Endothelial cell of umbilical vein (primary cell): ENCODE measurements at regions not wholly inside any gene's neighbourhood (a gene's known extent, or its start where the extent isn't known, plus 50 kb on each side); places are given as distances from the start of the nearest gene placed in this dataset.

Source experiments
- BruUV-seq: library from RNA; stranded (reverse); fragments of 400-500 nt; replicated peaks from 2 replicates; lab custom pipeline; 2021; lab: Mats Ljungman, UMichigan
- CTCF ChIA-PET: fragments of 300-600, 350-600 bp; sonication (Branson Sonifier 250); formaldehyde crosslinking; loops from one replicate; lab custom pipeline; 2021; ENCODE audit warnings: antibody characterized with exemption, inconsistent platforms; lab: Charles Lee
- POLR2A ChIA-PET: fragments of 300-600, 350-600 bp; sonication (Branson Sonifier 250); formaldehyde crosslinking; loops from one replicate; lab custom pipeline; 2021; ENCODE audit warnings: antibody characterized with exemption, inconsistent platforms; lab: Charles Lee
- DNase-seq: peaks from one replicate; pipeline ENCODE4 v3.0.0-alpha.2; 2011; ENCODE audit warnings: low read depth, low spot score
- FAIRE-seq: peaks from 2 replicates; lab custom pipeline; 2011; peaks lifted over from hg19 to GRCh38; lab: Jason Lieb, UNC
- H2AFZ ChIP-seq: 2 replicates; pipeline ENCODE4 v1.6.0; 2012; ENCODE audit warnings: low read depth, low read length, control low read depth, inconsistent platforms
- H3K27ac ChIP-seq: 2 replicates; pipeline ENCODE4 v1.5.1; 2011; ENCODE audit warnings: low read depth, mild to moderate bottlenecking, control low read depth, low read length, moderate library complexity; ENCODE audit not compliant: insufficient read depth
- H3K27me3 ChIP-seq, 2 experiments: 2 replicates each; pipeline versions ENCODE4 v1.6.0 to v1.6.1; 2011; ENCODE audit warnings: low read length in 2 of 2, mixed read lengths in 1 of 2; ENCODE audit not compliant: control insufficient read depth in 2 of 2, insufficient read depth in 2 of 2
- H3K36me3 ChIP-seq, 2 experiments: 2 replicates in 1 of 2; 3 replicates in 1 of 2; pipeline ENCODE4 v1.5.1; 2011; ENCODE audit warnings: low read length in 2 of 2, mild to moderate bottlenecking in 1 of 2, moderate library complexity in 1 of 2; ENCODE audit not compliant: control insufficient read depth in 2 of 2, insufficient read depth in 2 of 2; ENCODE audit errors: extremely low read depth in 1 of 2
- H3K4me1 ChIP-seq: 3 replicates; pipeline ENCODE4 v1.5.1; 2011; ENCODE audit warnings: mild to moderate bottlenecking, low read length; ENCODE audit not compliant: control insufficient read depth, insufficient read depth; ENCODE audit errors: extremely low read depth
- H3K4me2 ChIP-seq: 2 replicates; pipeline ENCODE4 v1.6.1; 2011; ENCODE audit warnings: low read length, control low read depth, mixed read lengths; ENCODE audit not compliant: insufficient read depth
- H3K4me3 ChIP-seq, 3 experiments: fragments of 200-600 bp in 1 of 3; sonication (generic), shearing (Covaris generic) in 1 of 3; replicated peaks in 1 of 3; 2 replicates each; pipeline ENCODE4 v1.5.1; 2011 to 2016; ENCODE audit warnings: control low read depth in 3 of 3, low read length in 3 of 3, mild to moderate bottlenecking in 2 of 3, inconsistent platforms in 1 of 3, low read depth in 1 of 3, moderate library complexity in 1 of 3; ENCODE audit not compliant: insufficient read depth in 1 of 3
- H3K79me2 ChIP-seq: 2 replicates; pipeline ENCODE4 v1.6.0; 2012; ENCODE audit warnings: low read length, inconsistent platforms; ENCODE audit not compliant: control insufficient read depth, insufficient read depth
- H3K9ac ChIP-seq: replicated peaks from 2 replicates; pipeline ENCODE3; 2011; ENCODE audit warnings: low read length, control low read depth; ENCODE audit not compliant: insufficient read depth; ENCODE audit errors: extremely low read depth
- H3K9me1 ChIP-seq: replicated peaks from 3 replicates; pipeline ENCODE4 v1.6.0; 2011; ENCODE audit warnings: mild to moderate bottlenecking, low read length; ENCODE audit not compliant: control insufficient read depth, insufficient read depth; ENCODE audit errors: extremely low read depth
- H3K9me3 ChIP-seq: replicated peaks from 2 replicates; pipeline ENCODE4 v1.5.1; 2012; ENCODE audit warnings: low read length, inconsistent platforms; ENCODE audit not compliant: control insufficient read depth, insufficient read depth
- H4K20me1 ChIP-seq: replicated peaks from 2 replicates; pipeline ENCODE3; 2011; ENCODE audit warnings: mild to moderate bottlenecking, low read length; ENCODE audit not compliant: control insufficient read depth, insufficient read depth; ENCODE audit errors: extremely low read depth
- EZH2 ChIP-seq: IDR thresholded peaks from 2 replicates; pipeline ENCODE4 v1.6.1; 2012; ENCODE audit warnings: borderline replicate concordance, low read depth, mild to moderate bottlenecking, moderate library complexity, low read length, inconsistent platforms; ENCODE audit not compliant: severe bottlenecking
- FOS ChIP-seq: IDR thresholded peaks from 2 replicates; pipeline ENCODE4 v1.6.1; 2011; ENCODE audit warnings: mild to moderate bottlenecking, low read length, moderate library complexity, borderline replicate concordance; ENCODE audit not compliant: insufficient read depth
- GATA2 ChIP-seq: IDR thresholded peaks from 2 replicates; pipeline ENCODE4 v1.7.0; 2011; ENCODE audit warnings: low read depth, mild to moderate bottlenecking, moderate library complexity, mixed read lengths, low read length; ENCODE audit not compliant: insufficient read length, insufficient read depth
- JUN ChIP-seq: IDR thresholded peaks from 2 replicates; pipeline ENCODE4 v1.6.1; 2011; ENCODE audit warnings: borderline replicate concordance, low read depth; ENCODE audit not compliant: insufficient read length, insufficient read depth
- MYC ChIP-seq: IDR thresholded peaks from one replicate; pipeline ENCODE4 v1.6.1; 2011; ENCODE audit warnings: mild to moderate bottlenecking, low read depth, low read length
- POLR2A ChIP-seq: IDR thresholded peaks from 2 replicates; pipeline ENCODE4 v1.6.1; 2012; ENCODE audit warnings: low read depth, mild to moderate bottlenecking, control low read depth, low read length
- POLR2AphosphoS5 ChIP-seq: IDR thresholded peaks from 2 replicates; pipeline ENCODE4 v1.6.1; 2012; ENCODE audit warnings: low read depth, mild to moderate bottlenecking, control low read depth, low read length, moderate library complexity; ENCODE audit not compliant: insufficient read depth
- dilution Hi-C: fragments of 300-500 bp; cut with MboI; formaldehyde crosslinking; loops from one replicate; pipeline ENCODE4 v1.15.0; 2019; ENCODE audit warnings: low sequenced_read_pairs; ENCODE audit not compliant: extremely low pct_ligation_motif_present
- intact Hi-C: fragments of 100-400 bp; cut with micrococcal nuclease; formaldehyde crosslinking; loops from one replicate; pipeline ENCODE4 v1.10.0; 2022
- TF ChIP-seq, protein P1 (sequence below): IDR thresholded peaks from 2 replicates; pipeline ENCODE4 v1.6.1; 2011; ENCODE audit not compliant: insufficient read depth, insufficient read length
- TF ChIP-seq, protein P2 (sequence below), 2 donors: IDR thresholded peaks; 1 replicate in 1 of 2; 2 replicates in 1 of 2; pipeline ENCODE4 v1.5.1; 2011; ENCODE audit warnings: low read length in 2 of 2, mild to moderate bottlenecking in 2 of 2, moderate library complexity in 2 of 2, control low read depth in 1 of 2, inconsistent platforms in 1 of 2, low read depth in 1 of 2; ENCODE audit not compliant: insufficient read depth in 1 of 2; ENCODE audit errors: extremely low read depth in 1 of 2

DNA sequence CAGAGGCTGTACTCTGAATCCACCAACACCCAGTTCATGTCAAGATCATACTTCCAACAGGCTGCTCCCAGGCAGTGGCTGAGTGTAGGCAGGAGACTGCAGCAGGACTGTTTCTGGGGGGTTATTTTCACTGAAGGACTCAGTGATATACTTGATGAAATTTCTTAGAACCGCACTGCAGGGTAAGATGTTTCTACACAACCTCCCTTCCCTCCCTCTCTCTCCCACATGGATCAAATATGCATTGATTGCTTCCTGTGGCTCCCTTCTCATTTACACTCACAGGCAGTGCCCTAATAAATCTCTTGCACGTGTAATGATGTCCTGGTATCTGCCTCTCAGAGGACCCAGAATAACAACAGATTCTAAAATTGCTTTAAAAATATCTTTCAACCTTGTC is 251.3 kb upstream of the CCDC179 start:
- Histone ChIP-seq H3K9me1 (no peaks in the 10 kb centered on the region), H3K4me3 (no peak overlapping the region), H3K9me3 (no peaks in the 10 kb centered on the region), H3K36me3 (no peaks in the 10 kb centered on the region), H3K79me2 (no peaks in the 10 kb centered on the region), H3K9ac (no peak overlapping the region), H3K4me1 (peaks cover 3% of the 10 kb centered on the region), H4K20me1 (no peaks in the 10 kb centered on the region), H3K27ac (no peak overlapping the region), H2AFZ (no peak overlapping the region), H3K27me3 (no peaks in the 10 kb centered on the region), H3K4me2 (no peak overlapping the region)
- TF ChIP-seq JUN, result no peak
- TF ChIP-seq MYC, result no peak
- TF ChIP-seq POLR2AphosphoS5, result no peak
- TF ChIP-seq, protein P1, sequence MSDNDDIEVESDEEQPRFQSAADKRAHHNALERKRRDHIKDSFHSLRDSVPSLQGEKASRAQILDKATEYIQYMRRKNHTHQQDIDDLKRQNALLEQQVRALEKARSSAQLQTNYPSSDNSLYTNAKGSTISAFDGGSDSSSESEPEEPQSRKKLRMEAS, result no peak
- TF ChIP-seq, protein P2, sequence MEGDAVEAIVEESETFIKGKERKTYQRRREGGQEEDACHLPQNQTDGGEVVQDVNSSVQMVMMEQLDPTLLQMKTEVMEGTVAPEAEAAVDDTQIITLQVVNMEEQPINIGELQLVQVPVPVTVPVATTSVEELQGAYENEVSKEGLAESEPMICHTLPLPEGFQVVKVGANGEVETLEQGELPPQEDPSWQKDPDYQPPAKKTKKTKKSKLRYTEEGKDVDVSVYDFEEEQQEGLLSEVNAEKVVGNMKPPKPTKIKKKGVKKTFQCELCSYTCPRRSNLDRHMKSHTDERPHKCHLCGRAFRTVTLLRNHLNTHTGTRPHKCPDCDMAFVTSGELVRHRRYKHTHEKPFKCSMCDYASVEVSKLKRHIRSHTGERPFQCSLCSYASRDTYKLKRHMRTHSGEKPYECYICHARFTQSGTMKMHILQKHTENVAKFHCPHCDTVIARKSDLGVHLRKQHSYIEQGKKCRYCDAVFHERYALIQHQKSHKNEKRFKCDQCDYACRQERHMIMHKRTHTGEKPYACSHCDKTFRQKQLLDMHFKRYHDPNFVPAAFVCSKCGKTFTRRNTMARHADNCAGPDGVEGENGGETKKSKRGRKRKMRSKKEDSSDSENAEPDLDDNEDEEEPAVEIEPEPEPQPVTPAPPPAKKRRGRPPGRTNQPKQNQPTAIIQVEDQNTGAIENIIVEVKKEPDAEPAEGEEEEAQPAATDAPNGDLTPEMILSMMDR (IDR thresholded peaks at IDR 0.05; ENCODE audit: extremely low read depth in 1 of 2, insufficient read depth in 1 of 2, low read depth in 1 of 2, low read length in 2 of 2), result no peak
- TF ChIP-seq FOS, result no peak
- no peak for TF ChIP-seq EZH2
- no peak for TF ChIP-seq POLR2A
- no peak for TF ChIP-seq GATA2
- intact Hi-C loops, result loop anchor here (5.0 to 10.0 kb wide), 2 partner anchors 89 to 1203 kb away; no protein-coding TSS in a partner anchor
- dilution Hi-C loops, result no loop called here
- POLR2A ChIA-PET, result no interaction called here
- FAIRE-seq (no peak), DNase-seq (no peak)
- CTCF ChIA-PET, result interaction anchor here (5.4 kb wide), 1 partner anchor 1275 kb away, joined by 64 read pairs; no protein-coding TSS in a partner anchor
- BruUV-seq, result no TSS peak
